ENCODE measurements at regions not wholly inside any gene's neighbourhood (a gene's known extent, or its start where the extent isn't known, plus 50 kb on each side); places are given as distances from the start of the nearest gene placed in this dataset.

DNA sequence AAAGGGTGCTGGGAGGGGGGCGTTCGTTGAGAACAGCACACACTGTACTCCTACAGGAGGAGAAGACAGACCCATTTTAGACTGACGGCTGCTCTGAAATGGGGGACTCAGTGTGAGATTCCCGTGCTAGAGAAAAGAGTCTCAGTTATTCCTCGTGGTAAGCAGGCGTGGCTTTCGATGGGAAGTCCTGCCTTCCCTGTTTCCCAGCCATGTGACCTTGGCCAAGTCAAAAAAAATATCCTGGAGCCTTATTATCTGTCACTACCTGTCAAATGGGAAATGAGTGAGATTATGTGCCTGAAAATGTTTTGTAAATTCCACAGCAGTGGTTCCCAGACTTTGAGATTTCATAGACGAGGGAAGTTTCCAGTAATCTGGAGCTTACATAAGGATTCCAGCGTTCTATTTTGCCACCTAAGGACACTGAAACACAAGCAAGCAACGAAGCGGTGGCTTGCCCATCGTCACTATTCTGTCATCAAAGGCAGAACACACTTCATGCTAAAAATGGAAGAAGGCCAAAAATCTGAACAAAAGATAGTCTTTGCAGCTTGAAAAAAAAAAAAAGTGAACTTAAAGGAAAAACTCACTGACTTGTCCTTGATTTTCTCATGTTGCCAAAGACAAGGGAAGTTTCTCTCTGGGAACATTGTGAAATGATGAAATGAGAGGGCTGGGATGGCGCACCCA lies 253.4 kb upstream of the RPL38 start:
- TF ChIP-seq POLR2AphosphoS5 (IDR thresholded peaks at IDR 0.05; ENCODE audit: low read depth, low read length): no peak
- no peak for TF ChIP-seq POLR2A (IDR thresholded peaks at IDR 0.05; ENCODE audit: low read depth, low read length)
- no peak for TF ChIP-seq PAX5 (IDR thresholded peaks at IDR 0.05; ENCODE audit: insufficient read depth, low read length, severe bottlenecking)
- no peak for TF ChIP-seq SPI1 (IDR thresholded peaks at IDR 0.05; ENCODE audit: low read depth, low read length)
- no peak for TF ChIP-seq TAF1 (IDR thresholded peaks at IDR 0.05; ENCODE audit: low read depth, low read length)
- no peak for TF ChIP-seq POU2F2 (IDR thresholded peaks at IDR 0.05; ENCODE audit: low read depth, low read length)

Measured in GM12891 (cell line).